ENCODE measurements at regions not wholly inside any gene's neighbourhood (a gene's known extent, or its start where the extent isn't known, plus 50 kb on each side); places are given as distances from the start of the nearest gene placed in this dataset.
"Not testable (repeated sequence)": the region's sequence is repeated elsewhere in the genome, so short reads cannot be mapped to it uniquely, and the experiment has no call there.

DNA sequence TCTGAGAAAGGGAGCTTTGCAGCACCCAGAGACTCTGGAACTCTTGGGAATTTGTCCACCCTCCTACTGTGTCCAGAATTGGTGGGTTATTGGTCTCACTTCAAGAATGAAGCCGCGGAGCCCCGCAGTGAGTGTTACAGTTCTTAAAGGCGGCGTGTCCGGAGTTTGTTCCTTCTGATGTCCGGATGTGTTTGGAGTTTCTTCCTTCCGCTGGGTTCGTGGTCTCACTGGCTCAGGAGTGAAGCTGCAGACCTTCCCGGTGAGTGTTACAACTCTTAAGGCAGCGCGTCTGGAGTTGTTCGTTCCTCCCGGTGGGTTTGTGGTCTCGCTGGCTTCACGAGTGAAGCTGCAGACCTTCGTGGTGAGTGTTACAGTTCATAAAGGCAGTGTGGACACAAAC, 824.7 kb downstream of the LRRTM4 start:
- DNase-seq: not testable (repeated sequence)

DNA sequence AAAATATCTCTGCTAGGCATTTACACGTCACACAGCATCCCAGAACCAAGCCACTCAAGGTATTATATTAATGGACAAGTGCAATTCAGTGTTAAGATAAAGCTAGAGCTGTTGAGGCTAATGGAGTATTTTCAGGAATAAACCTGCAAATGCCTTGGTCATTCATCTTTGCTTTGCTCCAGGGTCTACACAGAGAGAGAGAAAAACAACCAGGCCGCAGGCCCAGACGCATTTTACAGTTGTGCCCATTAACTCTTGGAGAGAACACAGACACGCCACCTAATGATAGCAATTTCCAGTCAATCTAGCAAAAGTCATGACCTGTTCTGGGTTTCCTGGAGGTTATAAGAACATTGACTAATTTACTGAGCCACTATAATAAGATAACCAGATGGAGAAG, 829.3 kb downstream of the LRRTM4 start:
- no peak for DNase-seq

DNA sequence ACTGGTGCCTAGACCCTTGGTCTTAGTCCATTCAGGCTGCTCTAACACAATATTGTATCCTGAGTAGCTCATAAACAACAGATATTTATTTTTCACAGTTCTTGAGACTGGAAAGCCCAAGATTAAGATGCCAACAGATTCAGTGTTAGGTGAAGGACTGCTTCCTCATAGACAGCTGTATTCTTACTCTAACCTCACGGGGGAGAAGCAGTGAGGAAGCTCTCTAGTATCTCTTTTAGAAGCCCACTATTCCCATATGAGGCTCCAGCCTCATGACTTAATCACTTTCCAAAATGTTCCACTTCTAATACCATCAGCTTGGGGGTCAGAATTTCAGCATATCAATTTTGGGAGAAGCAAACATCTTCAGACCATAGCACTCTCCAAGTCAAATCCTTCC, 833.4 kb downstream of the LRRTM4 start:
- no peak for DNase-seq

DNA sequence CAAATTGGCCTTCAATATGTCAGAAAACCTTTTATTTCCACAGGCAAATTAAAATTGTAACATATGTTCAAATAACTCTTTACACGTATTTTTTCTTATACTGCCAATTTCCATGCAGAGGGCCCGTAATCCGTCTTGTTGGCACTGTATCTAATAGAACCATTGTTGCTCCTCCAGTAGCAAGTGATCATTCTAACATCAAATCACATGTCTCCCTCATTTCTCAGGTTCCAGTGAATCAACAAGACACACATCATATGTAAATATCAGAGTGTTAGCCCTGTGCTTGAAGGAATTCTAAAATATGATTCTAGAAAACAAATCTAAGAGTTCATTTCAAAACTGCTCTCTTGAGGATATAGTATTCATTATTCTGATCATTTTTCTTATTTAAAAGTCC, 834.3 kb downstream of the LRRTM4 start:
- DNase-seq: no peak

DNA sequence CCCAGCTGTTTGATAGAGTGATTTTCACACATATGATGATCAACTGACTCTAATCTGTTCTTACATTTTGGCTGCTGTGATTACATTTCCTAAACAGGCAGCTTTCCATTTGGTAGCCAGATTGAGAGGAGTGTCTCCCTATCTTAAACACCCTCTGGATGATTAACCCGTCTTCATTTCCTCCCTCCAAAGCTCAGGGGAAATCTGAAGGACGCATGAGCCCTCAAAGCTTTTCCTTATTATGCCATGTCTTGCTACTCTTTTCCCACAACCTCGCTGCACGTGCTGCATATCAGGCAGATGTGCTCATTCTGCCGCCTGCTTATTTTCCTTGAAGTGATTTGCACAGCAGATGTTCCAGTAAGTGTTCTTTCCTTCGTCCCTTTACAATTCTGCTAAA, 837.4 kb downstream of the LRRTM4 start:
- DNase-seq: no peak

DNA sequence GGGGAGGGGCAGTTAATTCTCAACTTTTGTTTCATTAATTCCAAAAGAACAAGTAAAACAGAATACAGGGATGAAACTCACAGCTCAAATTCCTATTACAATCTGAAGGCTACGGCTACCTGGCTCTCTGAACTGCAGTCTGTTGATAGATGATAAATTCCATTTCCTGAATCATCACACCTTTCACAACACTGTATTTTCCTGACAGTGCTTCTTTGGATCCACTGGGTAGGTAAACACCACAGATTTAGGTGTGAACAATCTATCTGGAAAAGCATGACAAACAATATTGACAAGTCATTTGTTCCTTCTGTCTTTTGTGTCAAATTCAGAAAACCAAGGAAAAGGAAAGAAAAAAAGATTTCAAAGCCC, 843.2 kb downstream of the LRRTM4 start:
- no peak for DNase-seq

DNA sequence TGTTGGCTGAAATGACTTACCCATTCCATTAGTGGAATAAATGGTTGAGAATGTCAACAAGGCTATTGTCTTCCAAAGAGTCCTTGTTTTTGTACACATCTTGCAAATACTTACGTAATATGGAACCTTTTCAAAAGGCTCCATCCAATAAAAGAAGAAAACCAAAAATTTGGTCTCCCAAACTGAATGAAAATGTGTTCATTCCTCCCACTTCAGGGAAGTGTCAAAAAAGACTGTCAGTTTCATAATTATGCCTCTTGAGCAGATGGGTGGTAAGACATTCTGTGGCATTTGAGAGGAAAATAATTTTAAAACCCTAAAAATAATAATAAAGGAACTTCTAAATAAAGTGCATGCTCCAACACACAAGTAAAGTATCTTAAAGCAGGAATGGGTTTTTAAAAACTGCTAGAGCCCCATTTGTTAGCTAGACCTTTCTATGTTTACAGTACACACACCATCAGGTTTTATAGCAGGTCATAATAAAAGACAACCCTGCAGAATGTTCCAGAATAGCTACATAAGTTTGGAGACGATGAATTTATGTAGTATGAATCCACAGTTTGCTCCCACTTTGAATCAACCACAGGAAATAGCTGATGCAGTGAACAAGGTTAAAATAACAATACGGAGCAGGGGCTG, 843.7 kb downstream of the LRRTM4 start:
- DNase-seq: no peak

DNA sequence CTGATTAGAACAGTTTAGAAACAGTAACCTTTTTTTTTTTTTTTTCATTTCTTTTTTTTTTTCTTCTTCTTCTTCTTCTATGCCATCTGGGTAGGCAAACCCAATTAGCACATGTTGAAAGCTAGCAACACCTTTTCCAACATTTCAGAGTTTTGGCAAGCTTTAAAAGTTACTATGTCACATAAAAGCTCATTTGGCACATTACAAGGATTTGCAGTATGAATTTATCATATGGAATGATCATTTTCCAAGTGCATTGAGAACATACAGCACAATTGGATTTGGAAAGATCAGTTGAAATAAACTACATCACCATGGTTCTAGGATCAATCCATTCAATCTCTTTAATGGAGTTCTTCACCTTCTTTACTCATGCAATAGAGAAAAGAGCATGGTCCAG, 847.0 kb downstream of the LRRTM4 start:
- no peak for DNase-seq

DNA sequence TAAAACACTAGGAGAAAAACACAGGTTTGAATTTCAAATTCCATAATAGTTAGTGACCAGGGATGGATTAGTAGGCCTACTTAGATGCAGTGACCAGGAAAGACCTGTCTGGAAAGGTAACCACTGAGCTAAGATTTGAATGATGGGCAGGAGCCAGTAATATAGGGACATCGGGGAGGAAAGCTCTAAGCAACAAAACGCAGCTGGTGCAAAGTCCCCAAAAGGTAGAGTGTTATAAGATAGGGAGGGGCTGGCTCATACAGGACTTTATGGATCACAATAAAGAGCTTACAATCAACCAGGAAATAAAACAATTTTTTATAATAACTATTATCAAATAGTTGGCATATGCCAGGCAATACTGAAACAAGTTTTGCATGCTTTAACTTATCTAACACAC, 849.4 kb downstream of the LRRTM4 start:
- no peak for DNase-seq

DNA sequence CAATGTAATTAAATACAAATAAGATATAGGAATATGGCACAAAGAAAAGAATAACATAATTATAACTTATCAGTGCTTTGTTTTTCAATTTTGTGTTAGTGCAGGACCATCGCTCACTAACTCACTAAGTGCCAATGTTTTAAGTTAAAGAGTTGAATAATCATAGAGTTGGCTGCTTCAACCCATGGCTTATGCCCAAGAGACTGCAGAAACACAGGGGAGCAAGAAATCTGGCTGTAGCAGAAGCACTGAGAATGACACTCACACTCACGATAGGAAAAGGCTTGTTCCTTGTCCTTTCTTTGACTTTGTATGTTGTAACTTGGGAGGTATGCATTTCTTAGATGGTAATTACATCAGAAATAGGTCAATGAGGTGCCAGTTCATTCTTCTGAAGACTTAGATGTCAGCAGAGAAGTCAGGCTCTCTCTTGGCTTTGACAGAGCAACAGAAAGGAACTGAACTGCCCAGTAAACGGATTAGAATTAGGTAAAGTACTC, 852.2 kb downstream of the LRRTM4 start:
- DNase-seq: no peak

DNA sequence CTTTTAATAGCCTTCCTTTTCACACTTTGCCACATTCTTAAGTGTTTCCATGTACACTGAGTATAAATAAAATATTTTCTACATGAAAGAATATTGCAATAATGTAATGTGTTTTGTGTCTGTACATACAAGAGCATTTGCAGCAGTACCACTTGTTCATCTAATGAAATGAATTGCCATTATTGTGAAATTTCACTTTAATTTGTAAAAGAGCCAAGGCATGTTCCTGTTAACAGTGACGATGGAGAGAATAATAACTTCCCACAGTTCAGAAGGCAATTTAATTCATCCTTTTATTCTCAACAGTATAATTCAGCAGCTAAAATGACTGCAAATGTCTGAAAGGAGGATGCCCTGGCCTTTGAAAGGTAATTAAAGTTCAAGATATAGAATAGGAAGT, 853.9 kb downstream of the LRRTM4 start:
- no peak for DNase-seq

DNA sequence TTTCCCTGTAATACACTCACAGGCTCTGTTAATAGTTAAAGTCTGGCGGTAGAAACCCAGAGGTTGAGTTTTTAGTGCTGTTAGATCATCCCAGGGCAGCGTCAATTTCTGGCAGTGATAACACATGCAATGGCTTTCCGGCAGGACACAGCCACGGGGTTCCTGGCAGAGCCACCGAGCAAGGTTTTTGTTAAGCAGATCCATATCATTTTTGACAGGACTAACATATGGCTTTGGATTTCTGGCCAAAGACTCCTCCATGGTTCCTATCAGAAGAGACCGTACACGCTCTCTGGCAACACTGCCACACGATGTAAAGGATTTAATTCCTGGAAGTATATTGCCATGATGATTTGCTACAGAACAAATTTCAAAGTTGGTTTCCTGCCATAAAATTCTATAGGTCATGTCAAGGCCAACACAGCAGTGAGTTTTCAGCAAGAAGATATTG, 854.3 kb downstream of the LRRTM4 start:
- no peak for DNase-seq

DNA sequence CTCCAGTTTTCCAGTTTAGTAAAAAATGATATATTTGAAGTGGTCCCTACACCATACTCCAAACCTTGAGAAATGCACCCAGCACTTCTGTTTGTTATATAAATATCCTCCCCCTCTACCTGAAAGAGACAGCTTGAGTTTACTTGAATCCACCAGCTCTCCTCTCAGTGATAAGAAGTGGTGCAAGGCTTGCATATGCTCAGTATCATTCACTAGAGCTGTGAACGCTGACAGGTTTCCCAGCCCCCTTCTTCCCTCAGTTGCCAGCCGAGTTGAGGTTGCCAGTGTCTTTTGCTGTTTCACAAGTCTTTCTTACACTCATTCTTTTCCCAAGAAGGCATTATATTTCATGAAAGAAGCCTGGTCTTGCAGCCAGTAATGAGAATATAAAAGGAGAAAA, 880.0 kb downstream of the LRRTM4 start:
- no peak for DNase-seq

DNA sequence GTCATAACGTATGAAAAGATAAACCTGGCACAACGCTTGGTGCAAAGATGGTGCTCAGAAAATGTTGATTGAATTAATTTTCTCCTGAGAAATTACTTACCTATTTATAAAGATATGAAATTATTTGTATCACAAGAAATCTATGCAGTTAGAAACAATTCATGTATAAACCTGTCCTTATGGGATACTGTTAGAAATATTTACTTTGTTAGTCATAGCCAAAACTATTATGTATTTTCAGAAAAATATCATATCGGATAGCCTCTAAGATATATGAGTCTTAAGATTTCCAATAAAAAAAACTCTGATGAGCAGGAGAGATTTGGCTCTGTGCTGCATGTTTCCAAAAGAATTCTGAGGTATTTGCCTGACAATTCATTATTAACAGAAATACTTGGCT, 880.7 kb downstream of the LRRTM4 start:
- no peak for DNase-seq

DNA sequence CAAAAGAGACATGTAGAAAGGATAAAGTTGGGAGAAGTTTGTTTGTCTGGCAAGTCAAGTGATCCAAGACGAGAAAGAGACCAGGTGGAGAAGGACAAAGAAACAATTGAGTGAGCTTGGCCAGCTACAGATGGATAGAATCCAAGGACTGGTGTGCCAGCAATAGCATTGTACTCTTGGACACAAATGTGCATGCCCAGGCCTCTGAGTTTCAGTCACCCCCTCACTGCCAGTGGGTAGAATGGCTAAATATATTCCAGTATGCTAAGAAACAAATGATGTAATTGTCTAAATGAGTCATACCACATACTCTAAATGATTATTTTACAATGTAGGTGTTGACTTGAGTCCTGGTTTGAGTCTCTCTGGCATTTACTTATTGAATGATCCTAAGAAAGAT, 881.3 kb downstream of the LRRTM4 start:
- DNase-seq: peak; percentile 16

DNA sequence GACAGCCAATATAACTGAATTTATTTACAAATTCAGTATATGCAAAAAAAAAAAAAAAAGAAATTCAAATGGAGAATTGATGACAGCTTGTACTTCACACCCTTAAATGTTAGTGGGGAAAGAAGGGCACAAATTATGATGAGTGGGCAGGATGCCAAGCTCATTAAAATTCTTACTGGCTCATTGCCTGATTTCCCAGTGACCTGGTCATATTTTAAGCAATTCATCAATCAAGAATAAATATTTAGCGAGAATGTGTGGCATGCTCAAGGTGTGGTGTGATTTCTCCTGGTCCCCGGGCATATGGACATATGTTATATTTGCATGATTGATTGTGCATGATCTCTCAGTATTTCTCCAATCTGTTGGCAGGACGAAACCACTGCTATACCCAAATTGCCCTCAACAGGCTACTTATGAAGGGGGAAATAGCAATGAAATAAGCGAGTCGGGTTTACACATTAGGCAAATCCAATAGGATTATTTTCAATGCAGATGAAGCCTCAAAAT, 883.0 kb downstream of the LRRTM4 start:
- no peak for DNase-seq

DNA sequence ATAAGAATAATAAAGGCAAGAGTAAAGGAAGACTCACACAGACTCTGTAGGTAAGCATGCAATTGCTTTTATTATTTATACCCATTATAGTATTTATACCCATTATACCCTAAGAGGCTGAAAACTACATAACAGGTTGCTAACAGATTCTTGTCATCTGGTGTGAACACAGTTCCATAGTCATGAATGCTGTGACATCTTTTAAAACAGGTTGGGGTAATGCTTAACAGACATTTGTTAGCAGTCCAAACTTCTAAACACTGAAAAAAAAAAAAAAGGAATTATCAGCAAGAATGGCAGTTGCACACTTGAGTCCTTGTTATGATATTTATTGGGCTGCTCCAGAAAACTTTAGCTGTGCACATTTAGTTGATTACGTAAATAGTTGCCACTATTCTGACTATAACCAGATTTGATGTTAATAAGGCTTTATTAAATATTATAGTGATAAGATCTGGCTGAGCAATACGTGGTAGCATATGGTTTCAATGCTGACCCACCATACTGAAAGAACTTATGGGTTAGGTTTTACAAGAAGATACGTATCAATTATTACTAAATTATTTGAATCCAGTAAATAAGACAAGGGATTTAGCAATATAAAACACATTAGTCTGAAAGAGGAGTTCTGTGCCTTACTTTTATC, 888.8 kb downstream of the LRRTM4 start:
- no peak for DNase-seq

DNA sequence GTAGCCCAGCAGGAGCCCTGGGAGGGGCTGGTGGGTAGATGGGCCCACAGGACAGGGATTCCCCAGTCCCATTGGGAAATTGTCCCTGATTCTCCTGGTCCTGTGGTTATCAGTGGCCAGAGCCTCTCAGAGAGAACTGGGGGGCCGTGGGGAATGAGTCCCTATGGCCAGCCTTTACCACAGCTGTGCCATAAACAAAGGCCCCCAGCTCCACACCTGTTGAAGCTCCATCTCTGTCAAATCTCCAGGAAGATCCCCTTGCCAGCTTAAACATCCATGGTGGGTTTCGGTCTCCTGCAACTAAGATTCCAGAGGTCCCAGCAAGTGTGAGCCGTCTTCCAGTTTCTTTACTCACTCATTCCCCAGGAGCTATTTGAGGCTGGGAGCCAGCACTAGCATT, 897.1 kb downstream of the LRRTM4 start:
- peak; percentile 32 for DNase-seq

DNA sequence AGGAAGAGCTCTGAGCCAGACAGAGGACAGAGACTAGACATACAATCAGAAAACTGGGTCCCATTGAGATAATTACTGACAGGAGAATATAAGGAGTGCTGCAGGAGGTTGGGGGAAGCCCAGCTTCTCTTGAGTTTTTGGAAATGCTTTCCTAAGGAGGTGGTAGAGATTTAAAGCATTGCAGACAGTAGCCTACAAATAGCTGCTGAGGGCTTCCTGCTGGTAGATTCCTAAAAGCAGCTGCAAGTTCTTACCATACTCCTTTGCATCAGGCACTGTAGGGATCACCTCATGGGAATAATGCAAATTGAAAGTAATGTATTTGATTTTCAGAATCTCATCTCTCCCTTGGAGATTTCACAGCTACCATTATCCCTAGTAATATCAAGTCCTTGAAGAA, 902.6 kb upstream of the GCFC2 start:
- no peak for DNase-seq

DNA sequence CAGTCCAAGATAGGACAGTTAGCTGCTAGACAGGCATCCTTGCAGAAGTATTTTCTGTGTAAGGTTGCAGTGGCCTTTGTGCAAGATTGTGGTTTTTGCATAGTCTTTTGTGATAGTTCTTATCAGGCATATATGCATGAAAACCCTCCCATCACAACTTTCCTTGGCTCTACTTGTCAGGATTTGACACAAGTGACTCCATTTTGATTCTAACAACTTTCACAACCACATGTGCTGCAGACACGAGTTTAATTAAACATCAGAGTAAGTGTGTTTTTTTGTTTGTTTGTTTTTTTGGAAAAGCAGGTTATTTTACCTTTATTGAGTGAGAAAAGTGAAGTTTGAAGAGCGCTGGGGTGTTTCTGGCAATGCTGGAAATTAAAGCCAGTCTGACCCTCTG, 902.0 kb upstream of the GCFC2 start:
- no peak for DNase-seq

DNA sequence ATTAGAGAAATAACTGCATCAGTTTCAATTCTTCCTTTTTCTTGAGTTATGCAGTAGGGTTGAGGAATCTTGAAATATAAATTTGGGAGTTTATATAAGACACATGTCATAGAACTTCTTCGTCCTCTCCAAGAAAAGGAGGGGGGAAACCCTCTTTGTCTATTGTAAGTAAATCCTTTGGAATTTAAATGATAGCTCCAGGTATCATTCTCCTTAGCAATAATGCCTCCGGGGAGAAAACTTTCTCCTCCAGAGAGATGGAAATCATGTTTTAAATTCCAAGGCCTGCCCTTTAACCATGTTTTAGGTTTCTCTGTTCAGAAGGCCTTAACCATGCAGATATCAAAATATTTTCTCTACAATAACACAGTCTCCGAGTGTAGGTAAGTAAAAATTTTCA, 899.7 kb upstream of the GCFC2 start:
- DNase-seq: no peak

DNA sequence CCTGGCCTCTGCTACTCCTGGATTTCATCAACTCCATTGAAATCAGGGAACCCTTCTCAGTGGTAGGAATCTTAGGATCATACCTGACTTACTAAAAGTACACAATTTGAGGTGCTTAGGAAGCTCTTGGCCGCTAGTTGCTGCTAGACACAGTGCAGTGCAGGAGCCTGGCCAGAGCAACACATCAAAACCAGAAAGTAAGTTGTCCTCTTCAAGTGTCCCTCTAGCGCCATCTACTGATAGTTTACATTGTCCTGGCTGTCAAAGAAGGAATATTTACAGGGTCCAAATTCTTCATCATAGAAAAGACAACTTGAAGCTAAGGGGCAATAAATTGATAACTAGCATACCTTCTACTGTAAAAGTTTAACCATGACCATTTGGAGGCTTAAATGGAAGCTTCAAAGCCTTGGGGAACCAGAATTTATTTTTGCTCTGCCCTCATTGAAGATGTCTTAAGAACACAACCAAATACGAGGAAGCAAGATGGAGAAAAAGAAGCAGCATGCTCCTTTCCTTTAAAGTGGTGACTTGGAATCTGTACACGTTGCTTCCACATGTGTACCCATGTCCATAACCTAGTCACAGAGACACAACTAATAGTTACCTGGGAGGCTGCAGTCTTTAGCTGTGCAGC, 889.1 kb upstream of the GCFC2 start:
- DNase-seq: peak; percentile 95

DNA sequence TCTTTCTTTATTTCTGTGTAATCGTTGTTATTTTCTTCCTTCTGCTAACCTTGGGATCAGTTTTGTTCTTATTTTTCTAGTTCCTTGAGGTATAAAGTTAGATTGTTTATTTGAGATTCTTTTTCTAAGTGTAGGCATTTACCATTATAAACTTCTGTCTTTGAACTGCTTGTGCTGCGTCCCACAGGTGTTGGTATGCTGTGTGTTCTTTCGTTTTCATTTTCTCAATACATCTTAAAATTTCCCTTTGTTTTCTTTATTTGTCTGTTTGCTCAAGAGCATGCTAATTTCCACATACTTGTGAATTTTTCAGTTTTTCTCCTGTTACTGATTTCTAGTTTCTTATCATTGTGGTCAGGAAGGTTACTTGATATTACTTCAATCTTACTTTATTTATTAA, 873.8 kb upstream of the GCFC2 start:
- no peak for DNase-seq

DNA sequence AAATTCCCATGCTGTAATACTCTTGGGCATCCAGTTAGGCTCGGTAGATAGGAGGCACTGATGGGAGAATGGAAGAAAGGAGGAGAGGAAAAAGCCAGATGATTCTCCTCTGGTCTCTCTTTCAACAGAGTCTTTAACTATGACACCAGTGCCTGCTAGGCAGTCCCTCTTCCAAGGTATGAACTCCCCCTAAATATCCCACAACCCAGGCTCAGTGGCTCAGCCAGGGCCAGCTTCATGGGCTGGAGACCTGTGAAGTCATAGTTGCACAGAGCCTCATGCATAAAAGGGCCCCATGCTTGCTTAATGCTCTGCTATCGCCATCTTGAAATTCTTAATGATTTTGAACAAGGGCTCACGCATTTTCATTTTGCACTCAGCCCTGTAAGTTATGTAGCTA, 869.2 kb upstream of the GCFC2 start:
- DNase-seq: no peak
